ENCODE measurements at regions not wholly inside any gene's neighbourhood (a gene's known extent, or its start where the extent isn't known, plus 50 kb on each side); places are given as distances from the start of the nearest gene placed in this dataset.

GRCh38 chr5:125398466-125398865 lies 652.0 kb upstream of the ZNF608 start:
- Histone ChIP-seq H3K9me3 (replicated peaks; ENCODE audit: control insufficient read depth, insufficient read depth, low read length) (no peaks in the 10 kb centered on the region), H3K4me1 (ENCODE audit: control insufficient read depth, extremely low read depth, insufficient read depth, low read length) (no peaks in the 10 kb centered on the region), H3K36me3 (ENCODE audit: control insufficient read depth in 2 of 2, extremely low read depth in 1 of 2, insufficient read depth in 2 of 2, low read length in 2 of 2) (no peaks in the 10 kb centered on the region), H3K27me3 (ENCODE audit: control insufficient read depth in 2 of 2, insufficient read depth in 2 of 2, low read length in 2 of 2) (no peaks in the 10 kb centered on the region), H3K9ac (replicated peaks; ENCODE audit: extremely low read depth, insufficient read depth, low read length) (no peak overlapping the region), H3K79me2 (ENCODE audit: control insufficient read depth, insufficient read depth, low read length) (no peaks in the 10 kb centered on the region), H2AFZ (ENCODE audit: low read depth, low read length) (no peak overlapping the region), H4K20me1 (replicated peaks; ENCODE audit: control insufficient read depth, extremely low read depth, insufficient read depth, low read length) (no peaks in the 10 kb centered on the region), H3K4me3 (replicated peaks in 1 of 3; ENCODE audit: insufficient read depth in 1 of 3, low read depth in 1 of 3, low read length in 3 of 3) (no peak overlapping the region), H3K27ac (ENCODE audit: insufficient read depth, low read depth, low read length) (no peak overlapping the region), H3K9me1 (replicated peaks; ENCODE audit: control insufficient read depth, extremely low read depth, insufficient read depth, low read length) (no peaks in the 10 kb centered on the region), H3K4me2 (ENCODE audit: insufficient read depth, low read length) (no peak overlapping the region)
- CTCF ChIA-PET: no interaction called here
- no peak for TF ChIP-seq MAX (IDR thresholded peaks at IDR 0.05; ENCODE audit: insufficient read depth, insufficient read length)
- POLR2A ChIA-PET: no interaction called here
- FAIRE-seq (no peak), DNase-seq (ENCODE audit: low read depth, low spot score) (no peak)
- BruUV-seq (replicated peaks): no TSS peak
- dilution Hi-C loops (cut with MboI; ENCODE audit: extremely low pct_ligation_motif_present, low sequenced_read_pairs) (no loop called here), intact Hi-C loops (cut with micrococcal nuclease) (no loop called here)

GRCh38 chr5:125399885-125400284 lies 653.4 kb upstream of the ZNF608 start:
- Histone ChIP-seq H3K27ac (ENCODE audit: insufficient read depth, low read depth, low read length) (no peak overlapping the region), H4K20me1 (replicated peaks; ENCODE audit: control insufficient read depth, extremely low read depth, insufficient read depth, low read length) (no peaks in the 10 kb centered on the region), H3K4me2 (ENCODE audit: insufficient read depth, low read length) (no peak overlapping the region), H3K4me1 (ENCODE audit: control insufficient read depth, extremely low read depth, insufficient read depth, low read length) (no peaks in the 10 kb centered on the region), H3K36me3 (ENCODE audit: control insufficient read depth in 2 of 2, extremely low read depth in 1 of 2, insufficient read depth in 2 of 2, low read length in 2 of 2) (no peaks in the 10 kb centered on the region), H3K4me3 (replicated peaks in 1 of 3; ENCODE audit: insufficient read depth in 1 of 3, low read depth in 1 of 3, low read length in 3 of 3) (no peak overlapping the region), H3K79me2 (ENCODE audit: control insufficient read depth, insufficient read depth, low read length) (no peaks in the 10 kb centered on the region), H3K9me3 (replicated peaks; ENCODE audit: control insufficient read depth, insufficient read depth, low read length) (no peaks in the 10 kb centered on the region), H3K27me3 (ENCODE audit: control insufficient read depth in 2 of 2, insufficient read depth in 2 of 2, low read length in 2 of 2) (no peaks in the 10 kb centered on the region), H3K9me1 (replicated peaks; ENCODE audit: control insufficient read depth, extremely low read depth, insufficient read depth, low read length) (no peaks in the 10 kb centered on the region), H2AFZ (ENCODE audit: low read depth, low read length) (no peak overlapping the region), H3K9ac (replicated peaks; ENCODE audit: extremely low read depth, insufficient read depth, low read length) (no peak overlapping the region)
- intact Hi-C loops (cut with micrococcal nuclease): no loop called here
- no peak for FAIRE-seq
- dilution Hi-C loops (cut with MboI; ENCODE audit: extremely low pct_ligation_motif_present, low sequenced_read_pairs): no loop called here
- ChIA-PET CTCF (interaction anchor here (1.0 to 1.7 kb wide), 2 partner anchors 8 to 9 kb away, joined by 4 to 6 read pairs; no protein-coding TSS in a partner anchor), POLR2A (no interaction called here)
- no peak for DNase-seq (ENCODE audit: low read depth, low spot score)
- no TSS peak for BruUV-seq (replicated peaks)
- TF ChIP-seq POLR2A (IDR thresholded peaks at IDR 0.05; ENCODE audit: low read depth, low read length): no peak
- TF ChIP-seq CTCF (IDR thresholded peaks at IDR 0.05; ENCODE audit: extremely low read depth in 1 of 2, insufficient read depth in 1 of 2, low read depth in 1 of 2, low read length in 2 of 2): no peak
- TF ChIP-seq MYC (IDR thresholded peaks at IDR 0.05; ENCODE audit: low read depth, low read length): no peak
- no peak for TF ChIP-seq EZH2 (IDR thresholded peaks at IDR 0.05; ENCODE audit: borderline replicate concordance, low read depth, low read length, severe bottlenecking)
- TF ChIP-seq POLR2AphosphoS5 (IDR thresholded peaks at IDR 0.05; ENCODE audit: insufficient read depth, low read depth, low read length): no peak
- no peak for TF ChIP-seq GATA2 (IDR thresholded peaks at IDR 0.05; ENCODE audit: insufficient read depth, insufficient read length, low read depth, low read length)
- no peak for TF ChIP-seq FOS (IDR thresholded peaks at IDR 0.05; ENCODE audit: borderline replicate concordance, insufficient read depth, low read length)
- TF ChIP-seq MAX (IDR thresholded peaks at IDR 0.05; ENCODE audit: insufficient read depth, insufficient read length): no peak
- TF ChIP-seq JUN (IDR thresholded peaks at IDR 0.05; ENCODE audit: borderline replicate concordance, insufficient read depth, insufficient read length, low read depth): no peak

Measured in endothelial cell of umbilical vein (primary cell).